Stimulated activated CD4-positive, alpha-beta T cell treated with anti-CD3 and anti-CD28 coated beads, Interleukin-4, amount 100 ng/mL, for 1 hour (primary cell): ENCODE measurements at regions not wholly inside any gene's neighbourhood (a gene's known extent, or its start where the extent isn't known, plus 50 kb on each side); places are given as distances from the start of the nearest gene placed in this dataset.

ENCODE experiments used
- DNase-seq: peaks from one replicate; pipeline ENCODE4 v3.0.0-alpha.2; 2020

DNA sequence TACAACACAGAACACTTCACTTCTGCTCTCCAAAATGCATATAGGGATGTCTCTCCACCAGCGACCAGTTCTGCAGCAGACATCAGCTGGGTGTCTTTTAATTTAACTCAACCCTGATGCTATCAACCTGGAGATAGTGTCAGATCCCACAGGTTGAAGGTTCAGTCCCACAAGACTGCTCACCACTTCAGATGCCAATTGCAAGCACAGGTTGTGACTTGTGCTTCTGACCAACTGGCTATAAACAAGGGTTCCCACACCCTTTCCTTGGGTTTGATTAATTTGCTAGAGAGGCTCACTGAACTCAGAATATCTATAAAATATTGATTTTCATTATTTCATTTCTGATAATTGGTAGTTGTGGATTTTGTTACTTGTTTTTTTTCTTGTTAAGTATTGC is 177.4 kb upstream of the HS3ST1 start:
- DNase-seq, result no peak

DNA sequence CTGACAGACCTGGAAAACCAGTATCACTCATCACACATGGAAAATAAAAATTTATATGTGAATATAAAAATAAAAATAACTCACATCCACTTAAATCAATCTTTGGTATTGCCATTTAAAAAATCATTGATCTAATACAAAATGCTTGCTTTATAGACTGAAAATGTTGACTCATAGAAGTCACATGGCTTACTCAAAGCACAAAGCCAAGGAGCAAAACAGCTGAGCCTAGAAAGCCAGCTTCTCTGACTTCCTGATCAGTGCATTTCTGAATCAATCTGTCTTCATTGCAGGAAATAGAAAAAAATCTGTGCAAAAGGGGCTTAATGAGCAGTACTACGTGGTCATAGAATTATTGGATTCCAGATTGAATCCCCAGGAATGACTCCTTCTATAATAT is 176.9 kb upstream of the HS3ST1 start:
- DNase-seq, result no peak

DNA sequence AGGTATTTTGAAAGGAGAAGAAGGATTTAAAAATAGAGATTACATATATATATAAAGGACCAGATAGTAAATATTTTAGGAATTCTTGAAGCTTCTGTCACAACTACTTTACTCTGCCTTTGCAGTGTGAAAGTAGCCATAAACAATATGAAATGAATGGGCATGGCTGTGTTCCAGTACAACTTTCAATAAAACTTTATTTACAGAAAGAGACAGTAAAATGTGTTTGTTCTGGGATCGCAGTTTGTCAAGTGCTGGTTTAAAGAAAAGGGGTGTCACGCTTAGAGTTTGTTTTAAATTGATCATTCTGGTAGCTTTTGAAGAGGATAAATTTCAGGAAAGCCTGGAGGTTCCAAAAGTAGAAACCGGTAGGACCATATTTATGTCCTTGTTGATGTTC is 176.1 kb upstream of the HS3ST1 start:
- no peak for DNase-seq

DNA sequence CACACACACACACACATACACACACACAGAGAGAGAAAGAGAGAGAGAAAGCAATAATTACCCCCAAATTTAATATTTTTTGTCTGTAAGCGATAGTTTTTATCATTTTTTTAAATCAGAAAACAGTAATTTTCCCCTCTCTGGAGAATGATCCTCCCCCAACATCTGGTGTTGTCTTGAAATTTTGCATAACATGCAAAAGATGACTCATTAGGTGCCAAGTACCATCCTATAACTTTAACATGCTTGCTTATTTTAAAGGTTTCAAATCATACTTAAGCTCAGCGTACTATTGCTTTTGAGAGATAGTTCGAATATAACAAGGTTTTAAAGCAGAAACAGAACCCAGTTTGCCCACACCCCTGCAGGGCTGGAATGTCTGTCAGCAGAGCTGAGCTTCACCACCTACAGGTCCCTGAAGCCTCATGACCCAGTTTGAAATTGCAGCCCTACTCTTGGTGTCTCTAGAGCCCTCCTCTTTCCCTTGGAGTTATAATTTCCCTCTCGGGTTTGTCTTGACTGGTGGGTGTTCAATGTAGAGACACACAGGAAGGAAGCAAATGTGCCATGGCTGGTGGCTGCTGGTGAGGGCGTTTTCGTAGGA is 175.0 kb upstream of the HS3ST1 start:
- no peak for DNase-seq

DNA sequence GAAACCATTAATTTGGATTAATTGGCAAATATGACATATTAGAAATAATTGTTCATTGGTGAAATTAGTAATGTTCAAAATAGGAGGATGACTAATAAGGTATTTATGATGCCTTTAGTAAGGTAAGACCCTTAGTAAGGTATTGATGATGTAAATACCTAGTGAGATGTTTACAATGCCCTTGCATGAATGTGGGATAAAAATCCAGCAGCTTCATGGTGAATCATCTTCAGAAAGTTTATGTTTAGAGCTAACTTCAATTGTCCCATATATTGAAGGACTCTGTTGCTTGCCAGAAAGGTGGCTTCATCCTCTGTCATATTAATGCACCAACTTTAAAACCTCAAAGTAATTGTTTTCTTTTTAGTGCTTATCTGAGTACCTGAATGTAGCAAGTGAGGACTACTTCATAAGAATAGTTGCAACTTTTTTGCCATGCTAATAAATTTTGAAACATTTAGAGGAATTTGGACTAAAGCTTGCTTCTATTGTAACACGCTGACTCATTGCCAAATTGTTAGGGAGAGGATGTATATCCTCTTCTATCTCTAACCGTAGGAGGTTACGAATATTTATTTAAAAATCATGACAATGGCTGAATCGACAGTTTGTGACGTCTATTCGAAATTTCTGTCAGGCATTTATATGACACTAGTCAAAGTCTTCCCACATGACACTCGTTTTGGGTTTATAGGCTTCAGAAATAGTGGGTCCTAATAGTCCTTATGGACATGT is 174.1 kb upstream of the HS3ST1 start:
- DNase-seq, result no peak

DNA sequence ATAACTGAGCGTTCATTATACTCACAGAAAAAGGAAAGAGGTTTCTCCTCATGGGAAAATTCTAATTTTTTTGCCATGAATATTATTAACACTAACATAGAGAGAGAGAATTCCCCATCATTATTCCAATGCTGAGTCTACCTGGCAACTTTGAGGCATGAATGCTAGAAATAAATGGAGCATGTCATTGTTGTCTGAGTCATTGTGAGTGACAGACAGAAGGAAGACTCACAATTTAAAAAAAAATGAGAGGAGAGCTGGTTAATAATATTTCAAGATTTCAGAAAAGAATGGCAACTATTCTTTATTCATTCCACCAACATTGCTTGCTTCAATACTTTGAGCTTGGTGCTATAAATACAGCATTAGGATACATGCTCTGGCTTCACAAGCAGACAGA is 170.4 kb upstream of the HS3ST1 start:
- DNase-seq, result no peak

DNA sequence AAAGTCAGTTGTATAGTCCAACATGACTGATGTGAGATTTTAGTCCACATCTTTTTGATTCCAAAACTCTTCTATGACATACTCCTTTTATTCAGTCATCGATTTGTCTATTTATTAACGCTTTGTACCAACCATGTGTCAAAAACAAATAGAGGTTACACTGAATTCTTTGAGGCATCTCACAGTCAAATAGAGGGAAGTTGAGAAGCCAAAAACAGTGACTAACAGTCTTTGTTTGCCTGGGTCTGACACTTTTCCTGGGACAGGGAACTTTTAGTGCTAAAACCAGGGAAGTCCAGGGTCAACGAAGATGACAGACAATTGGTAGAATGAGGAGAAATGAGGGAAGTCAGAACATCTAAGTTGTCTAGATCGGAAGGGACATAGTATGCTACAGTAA is 169.9 kb upstream of the HS3ST1 start:
- no peak for DNase-seq

DNA sequence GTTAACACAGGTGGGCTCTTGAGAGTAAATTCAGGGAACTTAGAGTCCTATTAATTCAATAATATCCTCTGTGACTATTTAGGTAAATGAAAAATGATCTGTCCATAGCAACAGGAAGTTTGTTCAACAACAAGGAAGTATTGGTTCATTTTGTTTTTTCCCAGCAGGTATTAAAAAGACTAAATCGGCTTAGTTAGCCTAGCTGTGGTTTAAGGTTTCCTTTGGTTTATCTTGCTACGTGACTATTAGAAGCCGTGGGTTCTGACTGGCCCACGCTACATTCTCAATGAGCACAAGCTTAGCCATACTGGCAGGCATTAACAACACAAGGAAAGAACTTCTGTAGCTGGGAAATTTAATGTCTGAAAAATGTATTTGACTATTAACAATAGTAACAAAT is 168.8 kb upstream of the HS3ST1 start:
- no peak for DNase-seq

DNA sequence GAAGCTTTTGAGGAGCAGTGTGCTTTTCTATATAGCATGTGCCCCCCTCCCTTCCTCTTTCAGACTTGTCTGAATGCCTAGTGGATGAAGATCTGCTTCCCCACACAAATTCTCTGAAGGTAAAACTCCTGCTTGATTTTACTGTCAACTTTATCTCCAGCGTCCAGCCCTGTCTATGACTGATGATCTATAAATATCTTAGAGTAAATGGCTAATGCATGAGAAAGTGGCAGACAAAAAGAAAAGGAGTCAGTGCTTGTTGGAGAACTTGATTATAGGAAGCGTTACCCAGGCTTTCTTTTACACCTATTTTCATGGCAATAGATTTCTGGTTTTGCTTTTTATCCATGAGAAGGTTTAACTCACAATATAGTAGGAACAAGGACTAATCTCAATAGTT is 168.3 kb upstream of the HS3ST1 start:
- no peak for DNase-seq

DNA sequence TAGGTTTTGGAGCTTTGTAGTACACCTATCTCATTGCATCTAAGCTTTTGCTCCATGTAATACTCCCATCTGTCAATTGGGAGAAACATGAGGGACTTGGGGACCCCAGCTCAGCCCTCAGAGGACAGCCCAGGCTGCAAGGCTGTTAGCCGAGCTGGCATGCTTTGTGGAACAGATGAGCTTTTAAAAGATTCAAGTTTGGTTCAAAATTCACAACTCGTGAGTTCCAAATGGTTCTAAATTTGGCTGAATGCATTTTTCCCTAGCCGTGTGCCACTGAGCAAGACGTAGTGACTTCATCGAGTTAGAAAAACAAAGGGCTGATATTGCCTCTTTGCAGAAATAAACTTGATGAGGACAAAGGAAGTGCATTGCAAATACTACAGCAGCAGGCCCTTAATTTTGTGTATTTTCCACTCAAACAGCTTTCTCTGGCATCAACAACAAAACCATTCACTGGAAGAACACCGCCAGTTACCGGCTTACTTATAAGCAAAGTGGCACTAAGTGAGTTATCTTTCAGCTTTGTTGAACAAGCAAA is 165.0 kb upstream of the HS3ST1 start:
- no peak for DNase-seq

DNA sequence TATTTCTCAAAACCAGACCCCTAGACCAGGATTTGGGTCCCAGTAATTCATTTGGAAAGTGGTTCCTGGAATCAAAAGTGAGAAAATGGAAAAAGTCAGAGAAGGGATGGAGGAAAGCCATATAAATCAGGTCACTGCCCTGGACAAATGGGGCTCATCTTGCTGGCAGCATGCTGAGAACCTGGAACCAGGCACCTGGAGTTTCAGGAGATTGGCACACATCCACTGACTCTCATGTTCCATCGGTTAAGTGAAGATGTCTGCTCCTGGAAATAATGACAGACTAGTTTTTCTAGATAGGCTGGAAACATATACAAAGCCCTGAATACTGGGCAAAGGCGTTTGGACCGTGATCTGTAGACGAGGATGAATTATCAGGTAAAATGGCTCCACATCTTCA is 163.6 kb upstream of the HS3ST1 start:
- no peak for DNase-seq

DNA sequence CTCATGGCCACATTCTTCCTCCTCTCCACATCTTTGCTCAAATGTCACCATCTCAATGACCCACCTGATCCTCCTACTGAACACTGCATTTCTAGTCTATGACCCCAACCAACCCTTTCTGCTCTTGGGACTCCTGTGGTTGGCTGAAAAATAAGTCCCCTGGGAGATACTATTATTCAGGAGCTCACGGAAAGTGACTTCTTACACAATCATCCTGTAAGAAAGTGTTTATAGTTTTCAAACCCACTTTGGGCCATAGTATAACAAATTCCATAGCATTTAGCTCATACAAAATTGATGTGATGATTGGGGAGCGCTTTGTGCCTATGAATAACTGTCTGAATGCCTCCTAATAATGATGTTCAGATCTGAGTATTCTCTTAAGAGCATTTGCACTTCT is 161.4 kb upstream of the HS3ST1 start:
- no peak for DNase-seq

DNA sequence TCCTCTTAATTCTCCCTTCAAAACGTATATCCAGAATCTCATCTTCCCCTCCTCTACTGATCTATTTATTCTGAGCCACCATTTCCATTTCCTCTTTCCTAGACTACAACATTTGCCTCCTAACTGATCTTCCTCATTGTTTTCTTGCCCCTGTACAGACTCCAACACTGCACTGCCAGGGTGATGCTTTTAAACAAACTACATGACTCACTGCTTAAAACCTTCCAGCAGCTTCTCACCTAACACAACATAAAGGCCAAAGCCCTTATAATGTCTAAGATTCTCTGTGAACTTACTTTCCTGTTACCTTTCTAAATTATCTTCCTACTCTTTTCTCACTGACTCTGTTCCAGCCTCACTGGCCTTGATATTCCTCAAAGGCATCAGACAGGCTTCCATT is 161.0 kb upstream of the HS3ST1 start:
- no peak for DNase-seq

DNA sequence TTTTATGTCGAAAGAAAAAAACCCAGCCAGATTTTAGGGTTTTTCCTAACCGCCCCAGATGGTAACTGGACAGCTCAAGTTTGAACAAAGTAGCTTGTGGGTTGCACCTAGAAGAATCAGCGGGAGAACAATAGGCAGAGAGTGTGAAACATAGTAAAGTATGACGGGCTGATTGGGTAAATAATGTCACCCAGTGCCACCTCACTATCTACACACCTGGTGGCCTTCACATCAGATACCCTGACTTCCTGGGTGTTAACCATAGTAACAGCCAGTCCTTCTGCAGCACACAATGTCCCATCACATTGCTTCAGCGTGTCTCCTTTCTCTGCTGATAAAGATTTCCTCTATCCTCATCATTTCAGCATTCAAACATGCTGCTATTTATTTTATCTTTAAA is 159.1 kb upstream of the HS3ST1 start:
- DNase-seq, result no peak

DNA sequence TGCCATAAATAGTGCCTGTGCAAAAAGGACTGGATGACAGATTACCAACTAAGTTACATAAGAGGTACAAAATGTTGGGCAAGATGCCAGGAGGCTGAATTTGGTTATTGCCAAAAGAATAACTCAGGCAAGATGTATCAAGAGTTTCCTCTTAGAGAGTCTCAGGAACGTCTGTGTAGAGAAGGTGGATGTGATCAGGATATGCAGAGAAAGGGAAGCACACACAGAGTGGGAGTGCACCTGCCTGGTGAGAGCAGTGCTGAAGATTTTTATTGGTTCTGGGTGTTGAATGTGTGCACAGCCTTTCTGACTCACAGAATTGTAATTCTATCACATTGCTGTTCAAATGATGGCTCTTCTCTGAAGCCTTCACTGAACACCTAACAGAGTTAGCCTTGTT is 156.8 kb upstream of the HS3ST1 start:
- DNase-seq, result no peak

DNA sequence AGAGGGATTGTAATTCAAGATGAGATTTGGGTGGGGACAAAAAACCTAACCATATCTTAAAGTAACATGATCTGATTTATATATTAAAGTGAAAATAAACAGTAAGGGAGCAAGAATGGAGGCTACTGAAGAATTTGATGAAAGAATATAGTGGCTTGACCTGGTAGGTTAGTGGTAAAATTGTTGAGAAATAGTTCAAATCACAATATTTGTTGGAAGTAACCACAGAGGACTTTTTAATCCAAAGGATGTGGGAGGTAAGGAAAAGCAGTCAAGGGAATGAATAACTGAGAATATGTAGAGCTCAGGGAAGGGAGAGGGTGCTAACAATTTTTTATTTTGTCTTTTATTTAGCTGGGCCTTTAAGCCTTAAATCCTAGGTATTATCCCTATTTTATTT is 139.8 kb upstream of the HS3ST1 start:
- DNase-seq, result no peak

DNA sequence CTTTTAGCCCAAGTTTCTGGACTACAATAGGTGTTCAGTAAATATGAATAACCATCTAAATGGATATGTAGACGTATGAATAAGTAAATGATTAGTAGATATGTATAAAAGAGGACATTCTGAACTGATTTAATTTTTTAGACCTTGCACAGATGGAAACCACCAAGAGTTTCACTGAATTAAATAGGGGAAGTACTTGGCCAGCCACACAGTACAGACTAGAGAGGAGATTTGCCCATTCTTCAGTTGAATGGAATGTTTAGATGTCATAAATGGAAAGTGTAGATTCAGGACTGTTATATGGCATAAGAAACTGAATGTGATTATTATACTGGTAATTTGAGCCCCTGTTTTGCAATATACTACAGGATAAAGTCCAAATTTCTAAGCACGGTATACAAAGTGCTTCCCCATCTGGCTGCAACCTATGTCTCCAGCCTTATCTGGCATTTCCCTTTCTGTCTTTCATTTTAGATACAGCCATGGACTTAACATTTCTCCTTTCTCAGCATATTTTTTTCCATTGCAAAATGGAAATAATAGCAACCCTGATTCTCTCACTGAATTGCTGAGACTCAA is 137.8 kb upstream of the HS3ST1 start:
- no peak for DNase-seq

DNA sequence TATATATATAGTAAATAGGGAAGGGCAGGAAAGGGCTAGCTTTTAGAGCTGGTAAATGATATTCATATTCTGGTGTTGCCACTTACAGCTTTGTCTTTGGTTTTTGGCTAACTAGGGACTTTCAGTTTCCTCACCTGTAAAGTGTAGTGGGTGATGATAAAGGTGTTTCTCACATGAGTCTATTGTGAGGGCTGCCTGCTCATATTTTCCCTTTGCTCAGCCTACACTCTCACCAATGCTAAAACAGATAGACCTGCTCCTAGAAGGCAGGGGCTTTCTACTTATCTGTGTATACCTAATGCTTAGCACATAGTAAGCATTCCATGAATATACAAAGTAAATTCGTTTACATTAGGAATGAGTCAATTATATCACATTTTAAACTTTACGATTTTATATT is 137.2 kb upstream of the HS3ST1 start:
- peak; percentile 2 for DNase-seq

DNA sequence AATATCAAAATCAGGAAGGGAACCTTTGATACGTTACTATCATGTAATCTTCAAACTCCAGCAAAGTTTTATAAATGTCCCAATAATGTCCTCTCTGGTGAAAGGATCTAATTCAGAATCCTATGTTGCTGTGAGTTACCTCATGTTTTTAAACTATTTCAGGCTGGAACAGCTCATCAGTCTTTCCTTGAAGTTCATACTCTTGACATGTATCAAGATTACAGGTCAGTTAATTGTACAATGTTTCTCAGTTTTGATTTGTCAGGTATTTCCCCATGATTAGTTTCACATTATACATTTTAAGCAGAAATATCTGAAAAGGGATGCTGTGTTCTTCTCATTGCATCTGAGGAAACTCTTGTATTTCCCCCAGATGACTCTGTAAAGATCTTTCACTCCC is 136.5 kb upstream of the HS3ST1 start:
- DNase-seq, result no peak

DNA sequence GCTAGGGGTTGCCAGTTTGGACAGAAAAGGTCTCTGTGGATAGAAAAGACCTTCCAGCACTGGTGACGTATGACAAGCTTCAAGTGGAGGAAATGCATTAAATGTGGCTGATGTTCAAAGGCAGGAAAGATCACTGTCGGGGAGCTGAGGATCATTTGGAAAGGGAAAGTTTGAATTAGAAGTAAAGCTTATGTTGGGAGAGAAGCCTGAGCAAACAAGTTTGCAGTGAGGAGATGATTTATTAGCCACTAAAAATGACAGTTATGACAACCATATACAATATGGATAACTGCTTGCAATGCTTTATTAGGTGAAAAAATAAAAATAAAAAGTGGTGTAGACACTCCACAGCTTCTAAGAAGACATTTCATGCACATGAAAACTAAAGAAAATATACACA is 135.3 kb upstream of the HS3ST1 start:
- no peak for DNase-seq

DNA sequence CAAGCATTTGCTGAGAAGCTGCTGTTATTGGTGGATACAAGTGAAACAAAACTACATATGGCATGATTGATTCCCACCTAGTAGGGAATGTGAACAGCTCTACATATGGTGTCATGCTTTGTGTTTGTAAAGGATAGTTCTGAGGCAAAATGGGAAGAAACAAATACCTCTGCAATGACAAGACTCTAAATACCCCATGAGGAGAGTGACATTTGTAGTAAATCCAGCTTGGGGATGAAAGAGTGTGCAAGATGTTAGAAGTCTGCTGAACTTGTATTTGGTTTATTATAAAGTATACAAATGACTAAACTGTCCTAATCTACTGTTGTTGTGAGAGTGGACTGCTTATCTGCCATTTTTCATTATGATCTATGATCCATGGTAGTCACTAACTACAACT is 120.8 kb upstream of the HS3ST1 start:
- DNase-seq, result no peak

DNA sequence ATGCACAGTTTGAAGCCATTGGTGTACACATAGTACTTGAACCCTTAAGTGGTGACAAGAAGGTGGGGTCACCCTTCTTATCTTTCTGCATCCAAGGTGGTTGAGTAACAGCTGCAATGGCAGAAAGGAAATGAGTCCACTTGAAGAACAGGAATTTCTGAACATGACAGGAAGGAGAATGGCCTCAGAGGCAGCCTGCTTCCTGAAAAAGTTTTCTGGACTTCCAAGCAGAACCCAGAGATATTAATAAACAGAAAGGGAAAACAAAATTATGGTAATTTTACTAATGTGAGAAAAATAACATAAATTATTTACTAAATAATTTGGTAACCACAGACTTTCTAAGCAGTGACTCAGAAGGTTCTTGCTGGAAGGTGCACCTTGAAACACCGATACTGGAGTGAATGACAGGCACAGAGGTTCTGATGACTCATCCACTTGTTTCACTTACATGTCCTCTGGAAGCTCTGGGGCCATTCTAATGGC is 119.9 kb upstream of the HS3ST1 start:
- DNase-seq, result no peak

DNA sequence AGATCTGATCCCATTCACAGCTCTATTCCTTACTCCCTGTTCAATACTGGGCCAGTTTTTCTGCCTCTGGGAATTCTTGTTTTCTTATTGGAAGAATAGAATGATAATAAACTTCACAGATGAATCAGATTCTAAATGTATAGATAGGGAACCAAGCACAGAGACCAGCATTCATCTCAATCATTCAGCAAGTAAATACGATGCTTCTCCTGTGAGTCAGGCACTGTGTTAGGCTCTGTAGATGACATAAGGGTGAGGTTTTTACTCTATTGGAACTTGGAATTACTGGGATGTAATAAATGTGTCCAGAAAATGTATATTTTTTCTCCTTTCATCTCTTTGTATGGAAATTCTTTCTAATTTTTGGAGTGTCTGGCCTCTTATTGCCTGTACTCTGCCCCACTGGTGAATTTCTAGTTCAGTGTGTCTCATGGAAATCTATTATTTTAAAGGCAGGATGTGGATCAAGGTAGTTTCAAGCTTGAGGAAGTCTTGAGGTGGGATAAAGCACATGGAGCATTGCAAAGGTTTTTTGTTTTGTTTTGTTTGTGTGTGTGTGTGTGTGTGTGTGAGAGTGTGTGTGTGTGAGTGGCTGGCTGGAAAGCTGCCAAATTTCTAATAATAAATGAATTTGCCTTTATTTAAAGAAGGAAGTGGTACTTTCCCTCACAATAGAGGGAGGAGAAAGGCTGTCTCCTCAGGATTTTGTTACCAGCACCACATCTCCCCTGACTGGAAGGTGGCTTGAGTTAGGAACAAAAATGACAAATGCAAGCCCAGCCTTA is 117.9 kb upstream of the HS3ST1 start:
- DNase-seq, result no peak

DNA sequence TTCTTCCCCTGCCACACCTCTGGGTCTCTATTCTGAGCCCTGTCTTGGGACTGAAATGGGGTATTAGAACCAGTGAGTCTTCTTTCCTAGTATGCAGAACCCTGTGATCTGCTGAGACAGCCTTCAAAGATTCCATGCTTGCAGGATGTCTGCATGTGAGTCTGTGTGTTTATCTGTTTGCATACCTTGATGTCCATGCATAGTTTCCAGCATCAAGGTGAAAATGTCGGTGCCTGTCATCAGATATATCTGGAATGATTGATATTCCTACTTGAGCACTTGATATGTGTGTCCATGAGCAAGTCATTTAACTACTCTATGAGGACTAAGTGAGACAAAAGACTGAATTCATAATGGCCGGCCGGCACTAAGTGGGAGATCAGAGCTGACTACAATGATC is 117.0 kb upstream of the HS3ST1 start:
- no peak for DNase-seq
